Naive thymus-derived CD4-positive, alpha-beta T cell (primary cell): ENCODE measurements at regions not wholly inside any gene's neighbourhood (a gene's known extent, or its start where the extent isn't known, plus 50 kb on each side); places are given as distances from the start of the nearest gene placed in this dataset.

Experiments
- ATAC-seq: fragments of 150-1000 bp; cut with Tn5 transposase; 2 replicates; pipeline ENCODE4 v1.10.0; 2021; ENCODE audit warnings: mild to moderate bottlenecking, moderate library complexity
- CTCF ChIA-PET: fragments of 350-600 bp; sonication (Branson Sonifier 250); formaldehyde crosslinking; loops from one replicate; lab custom pipeline; 2021; ENCODE audit warnings: antibody characterized with exemption; lab: Charles Lee
- POLR2A ChIA-PET: fragments of 350-600 bp; sonication (Branson Sonifier 250); formaldehyde crosslinking; loops from one replicate; lab custom pipeline; 2021; ENCODE audit warnings: antibody characterized with exemption, inconsistent platforms; lab: Charles Lee
- DNase-seq, 9 donors: peaks; one replicate each; pipeline versions ENCODE4 v3.0.0 to v3.0.0-alpha.2; 2020 to 2022; ENCODE audit warnings: mixed read lengths in 1 of 9
- H3K27ac ChIP-seq: one replicate; pipeline ENCODE4 v1.7.0; 2013; ENCODE audit warnings: mild to moderate bottlenecking, low read depth, low read length, moderate library complexity
- H3K27me3 ChIP-seq, 2 donors: one replicate each; pipeline ENCODE4 v1.7.0; 2013; ENCODE audit warnings: low read length in 2 of 2, mild to moderate bottlenecking in 2 of 2, moderate library complexity in 2 of 2; ENCODE audit not compliant: control insufficient read depth in 2 of 2, insufficient read depth in 2 of 2
- H3K36me3 ChIP-seq, 3 experiments: 1 replicate in 2 of 3; 2 replicates in 1 of 3; pipeline ENCODE4 v1.7.0; 2013; ENCODE audit warnings: low read length in 3 of 3, mild to moderate bottlenecking in 3 of 3, moderate library complexity in 1 of 3; ENCODE audit not compliant: insufficient read depth in 3 of 3, control insufficient read depth in 2 of 3
- H3K4me1 ChIP-seq, 2 donors: one replicate each; pipeline ENCODE4 v1.7.0; 2013; ENCODE audit warnings: low read length in 2 of 2, mild to moderate bottlenecking in 2 of 2, moderate library complexity in 1 of 2; ENCODE audit not compliant: control insufficient read depth in 2 of 2, insufficient read depth in 2 of 2
- H3K4me3 ChIP-seq: 2 replicates; pipeline ENCODE4 v1.7.0; 2013; ENCODE audit warnings: mild to moderate bottlenecking, low read length
- H3K9me3 ChIP-seq, 3 experiments: 1 replicate in 2 of 3; 2 replicates in 1 of 3; pipeline ENCODE4 v1.7.0; 2013; ENCODE audit warnings: low read length in 3 of 3; ENCODE audit not compliant: control insufficient read depth in 2 of 3
- H3K27ac Mint-ChIP-seq, 9 donors: one replicate each; pipeline ENCODE4 v1.8.0; 2020 to 2022; ENCODE audit warnings: mixed read lengths in 9 of 9, mild to moderate bottlenecking in 8 of 9, moderate library complexity in 5 of 9, inconsistent platforms in 2 of 9
- H3K27me3 Mint-ChIP-seq, 5 donors: one replicate each; pipeline ENCODE4 v1.8.0; 2021 to 2022; ENCODE audit warnings: mixed read lengths in 5 of 5, mild to moderate bottlenecking in 1 of 5
- H3K36me3 Mint-ChIP-seq, 5 donors: one replicate each; pipeline ENCODE4 v1.8.0; 2020 to 2022; ENCODE audit warnings: mixed read lengths in 5 of 5, mild to moderate bottlenecking in 3 of 5, inconsistent platforms in 1 of 5
- H3K4me1 Mint-ChIP-seq, 7 donors: one replicate each; pipeline ENCODE4 v1.8.0; 2020 to 2022; ENCODE audit warnings: mixed read lengths in 7 of 7, mild to moderate bottlenecking in 3 of 7, inconsistent platforms in 1 of 7
- H3K4me3 Mint-ChIP-seq, 10 donors: one replicate each; pipeline ENCODE4 v1.8.0; 2020 to 2022; ENCODE audit warnings: mild to moderate bottlenecking in 10 of 10, mixed read lengths in 10 of 10, moderate library complexity in 6 of 10, inconsistent platforms in 2 of 10
- H3K9me3 Mint-ChIP-seq, 11 donors: one replicate each; pipeline ENCODE4 v1.8.0; 2020 to 2022; ENCODE audit warnings: mixed read lengths in 11 of 11, mild to moderate bottlenecking in 4 of 11, inconsistent platforms in 1 of 11, moderate library complexity in 1 of 11
- intact Hi-C, 2 donors: fragments of 100-400 bp; cut with micrococcal nuclease; formaldehyde crosslinking; loops; one replicate each; pipeline ENCODE4 v1.15.1; 2023

GRCh38 chr18:56067214-56067894 lies 479.4 kb upstream of the TCF4 start:
- Mint-ChIP-seq H3K4me3 (no peak overlapping the region), H3K27me3 (no peaks in the 10 kb centered on the region), H3K9me3 (peaks cover 0 to 5% (median 0%) of the 10 kb centered on the region in 11 donors), H3K4me1 (no peaks in the 10 kb centered on the region), H3K36me3 (no peaks in the 10 kb centered on the region), H3K27ac (no peak overlapping the region)
- ChIA-PET POLR2A (no interaction called here), CTCF (no interaction called here)
- Histone ChIP-seq H3K4me3 (no peak overlapping the region), H3K27me3 (no peaks in the 10 kb centered on the region), H3K27ac (no peak overlapping the region), H3K9me3 (no peaks in the 10 kb centered on the region), H3K4me1 (no peaks in the 10 kb centered on the region), H3K36me3 (no peaks in the 10 kb centered on the region)
- ATAC-seq (no peak), DNase-seq (no peak)
- intact Hi-C loops: no loop called here

GRCh38 chr18:56066524-56067213 lies 478.7 kb upstream of the TCF4 start:
- Histone ChIP-seq H3K27me3 (no peaks in the 10 kb centered on the region), H3K27ac (no peak overlapping the region), H3K4me1 (no peaks in the 10 kb centered on the region), H3K36me3 (no peaks in the 10 kb centered on the region), H3K4me3 (no peak overlapping the region), H3K9me3 (no peaks in the 10 kb centered on the region)
- CTCF ChIA-PET: no interaction called here
- POLR2A ChIA-PET: interaction anchor here (0.6 kb wide), 1 partner anchor 9 kb away, joined by 3 read pairs; no protein-coding TSS in a partner anchor
- H3K36me3 Mint-ChIP-seq: no peaks in the 10 kb centered on the region
- intact Hi-C loops: no loop called here
- DNase-seq: no peak
- H3K27ac Mint-ChIP-seq: no peak overlapping the region
- no peaks in the 10 kb centered on the region for H3K4me1 Mint-ChIP-seq
- ATAC-seq: no peak
- H3K4me3 Mint-ChIP-seq: no peak overlapping the region
- peaks cover 0 to 5% (median 0%) of the 10 kb centered on the region in 11 donors for H3K9me3 Mint-ChIP-seq
- no peaks in the 10 kb centered on the region for H3K27me3 Mint-ChIP-seq

- no peak overlapping the region for H3K4me3 ChIP-seq
- H3K9me3 Mint-ChIP-seq: peaks cover 0 to 8% (median 0%) of the 10 kb centered on the region in 11 donors
- intact Hi-C loops: no loop called here
- no peaks in the 10 kb centered on the region for H3K27me3 ChIP-seq
- H3K4me3 Mint-ChIP-seq: no peak overlapping the region
- no peak overlapping the region for H3K27ac Mint-ChIP-seq
- no peaks in the 10 kb centered on the region for H3K4me1 ChIP-seq
- H3K9me3 ChIP-seq: no peaks in the 10 kb centered on the region
- no peak for DNase-seq
- no peaks in the 10 kb centered on the region for H3K27me3 Mint-ChIP-seq
- H3K36me3 Mint-ChIP-seq: no peaks in the 10 kb centered on the region
- H3K27ac ChIP-seq: no peak overlapping the region
- no peaks in the 10 kb centered on the region for H3K36me3 ChIP-seq
- ATAC-seq: no peak
- ChIA-PET POLR2A (no interaction called here), CTCF (no interaction called here)
- no peaks in the 10 kb centered on the region for H3K4me1 Mint-ChIP-seq
These were observed 477.1 kb upstream of the TCF4 start for GRCh38 chr18:56065086-56065485.

- no peak overlapping the region for H3K4me3 Mint-ChIP-seq
- H3K9me3 Mint-ChIP-seq: peaks cover 0 to 6% (median 0%) of the 10 kb centered on the region in 11 donors
- CTCF ChIA-PET: no interaction called here
- DNase-seq: no peak
- H3K27ac Mint-ChIP-seq: no peak overlapping the region
- H3K9me3 ChIP-seq: no peaks in the 10 kb centered on the region
- no peaks in the 10 kb centered on the region for H3K4me1 Mint-ChIP-seq
- ATAC-seq: no peak
- no peaks in the 10 kb centered on the region for H3K36me3 ChIP-seq
- H3K27me3 ChIP-seq: no peaks in the 10 kb centered on the region
- no peaks in the 10 kb centered on the region for H3K36me3 Mint-ChIP-seq
- H3K4me1 ChIP-seq: no peaks in the 10 kb centered on the region
- POLR2A ChIA-PET: no interaction called here
- intact Hi-C loops: no loop called here
- H3K27me3 Mint-ChIP-seq: no peaks in the 10 kb centered on the region
- H3K27ac ChIP-seq: no peak overlapping the region
- no peak overlapping the region for H3K4me3 ChIP-seq
These were observed 474.9 kb upstream of the TCF4 start for GRCh38 chr18:56062931-56063330.

- CTCF ChIA-PET: no interaction called here
- intact Hi-C loops: no loop called here
These were observed 473.1 kb upstream of the TCF4 start for GRCh38 chr18:56060967-56061541.

GRCh38 chr18:56052202-56052601 lies 464.2 kb upstream of the TCF4 start:
- H3K4me1 Mint-ChIP-seq: no peaks in the 10 kb centered on the region
- no peaks in the 10 kb centered on the region for H3K36me3 ChIP-seq
- H3K4me3 Mint-ChIP-seq: no peak overlapping the region
- H3K27me3 Mint-ChIP-seq: no peaks in the 10 kb centered on the region
- H3K9me3 ChIP-seq: no peaks in the 10 kb centered on the region
- no peaks in the 10 kb centered on the region for H3K27me3 ChIP-seq
- no peaks in the 10 kb centered on the region for H3K4me1 ChIP-seq
- DNase-seq (no peak), ATAC-seq (no peak)
- H3K9me3 Mint-ChIP-seq: peaks cover 0 to 23% (median 7%) of the 10 kb centered on the region in 11 donors
- H3K4me3 ChIP-seq: no peak overlapping the region
- ChIA-PET CTCF (interaction anchor here (0.6 kb wide), 1 partner anchor 817 kb away, joined by 3 read pairs; no protein-coding TSS in a partner anchor), POLR2A (no interaction called here)
- H3K27ac ChIP-seq: no peak overlapping the region
- intact Hi-C loops: no loop called here
- H3K36me3 Mint-ChIP-seq: no peaks in the 10 kb centered on the region
- H3K27ac Mint-ChIP-seq: no peak overlapping the region

More at GRCh38 chr18:56060967-56061541, 473.1 kb upstream of the TCF4 start:
- H3K9me3 ChIP-seq: no peaks in the 10 kb centered on the region
- no peak overlapping the region for H3K27ac ChIP-seq
- POLR2A ChIA-PET: no interaction called here
- no peaks in the 10 kb centered on the region for H3K36me3 ChIP-seq
- Mint-ChIP-seq H3K4me1 (no peaks in the 10 kb centered on the region), H3K27me3 (no peaks in the 10 kb centered on the region), H3K4me3 (no peak overlapping the region), H3K27ac (no peak overlapping the region), H3K9me3 (peaks cover 0 to 6% (median 0%) of the 10 kb centered on the region in 11 donors), H3K36me3 (no peaks in the 10 kb centered on the region)
- no peak overlapping the region for H3K4me3 ChIP-seq
- DNase-seq (no peak), ATAC-seq (no peak)
- H3K27me3 ChIP-seq: no peaks in the 10 kb centered on the region
- no peaks in the 10 kb centered on the region for H3K4me1 ChIP-seq
